ENCODE measurements at regions not wholly inside any gene's neighbourhood (a gene's known extent, or its start where the extent isn't known, plus 50 kb on each side); places are given as distances from the start of the nearest gene placed in this dataset.

DNA sequence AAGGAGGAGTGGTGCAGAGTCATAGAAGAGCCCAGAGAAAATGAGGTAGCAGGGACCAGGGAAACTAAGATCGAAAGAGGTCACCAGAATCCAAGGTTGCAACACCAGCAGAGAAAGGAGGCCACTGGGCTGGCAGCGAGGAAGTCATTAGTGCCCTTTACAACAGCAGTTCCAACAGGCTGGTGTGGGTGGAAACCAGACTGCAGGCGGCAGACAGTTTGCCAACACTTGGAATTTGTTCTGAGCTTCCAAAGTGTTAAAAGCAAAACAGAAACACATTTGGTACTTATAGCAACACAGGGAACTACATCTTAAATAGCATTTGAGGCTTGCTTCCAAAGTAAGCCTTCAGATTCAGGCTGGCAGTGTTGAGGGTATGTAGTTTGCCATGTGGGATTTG, 95.2 kb upstream of the PWP1 start:
- no peak for TF ChIP-seq TAF1 (IDR thresholded peaks at IDR 0.05; ENCODE audit: low read depth)
- TF ChIP-seq YY1 (IDR thresholded peaks at IDR 0.05; ENCODE audit: low read depth): no peak
- no peak for TF ChIP-seq CEBPB (IDR thresholded peaks at IDR 0.05)
- TF ChIP-seq, protein P1, sequence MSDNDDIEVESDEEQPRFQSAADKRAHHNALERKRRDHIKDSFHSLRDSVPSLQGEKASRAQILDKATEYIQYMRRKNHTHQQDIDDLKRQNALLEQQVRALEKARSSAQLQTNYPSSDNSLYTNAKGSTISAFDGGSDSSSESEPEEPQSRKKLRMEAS (IDR thresholded peaks at IDR 0.05): no peak
- TF ChIP-seq EP300 (IDR thresholded peaks at IDR 0.05; ENCODE audit: borderline replicate concordance): no peak
- TF ChIP-seq RAD21 (IDR thresholded peaks at IDR 0.05; ENCODE audit: low read depth): no peak
- TF ChIP-seq FOXM1 (IDR thresholded peaks at IDR 0.05; ENCODE audit: borderline replicate concordance, low read depth): no peak
- TF ChIP-seq EGR1 (IDR thresholded peaks at IDR 0.05): no peak
- TF ChIP-seq TEAD4 (IDR thresholded peaks at IDR 0.05): no peak
- TF ChIP-seq, protein P2, sequence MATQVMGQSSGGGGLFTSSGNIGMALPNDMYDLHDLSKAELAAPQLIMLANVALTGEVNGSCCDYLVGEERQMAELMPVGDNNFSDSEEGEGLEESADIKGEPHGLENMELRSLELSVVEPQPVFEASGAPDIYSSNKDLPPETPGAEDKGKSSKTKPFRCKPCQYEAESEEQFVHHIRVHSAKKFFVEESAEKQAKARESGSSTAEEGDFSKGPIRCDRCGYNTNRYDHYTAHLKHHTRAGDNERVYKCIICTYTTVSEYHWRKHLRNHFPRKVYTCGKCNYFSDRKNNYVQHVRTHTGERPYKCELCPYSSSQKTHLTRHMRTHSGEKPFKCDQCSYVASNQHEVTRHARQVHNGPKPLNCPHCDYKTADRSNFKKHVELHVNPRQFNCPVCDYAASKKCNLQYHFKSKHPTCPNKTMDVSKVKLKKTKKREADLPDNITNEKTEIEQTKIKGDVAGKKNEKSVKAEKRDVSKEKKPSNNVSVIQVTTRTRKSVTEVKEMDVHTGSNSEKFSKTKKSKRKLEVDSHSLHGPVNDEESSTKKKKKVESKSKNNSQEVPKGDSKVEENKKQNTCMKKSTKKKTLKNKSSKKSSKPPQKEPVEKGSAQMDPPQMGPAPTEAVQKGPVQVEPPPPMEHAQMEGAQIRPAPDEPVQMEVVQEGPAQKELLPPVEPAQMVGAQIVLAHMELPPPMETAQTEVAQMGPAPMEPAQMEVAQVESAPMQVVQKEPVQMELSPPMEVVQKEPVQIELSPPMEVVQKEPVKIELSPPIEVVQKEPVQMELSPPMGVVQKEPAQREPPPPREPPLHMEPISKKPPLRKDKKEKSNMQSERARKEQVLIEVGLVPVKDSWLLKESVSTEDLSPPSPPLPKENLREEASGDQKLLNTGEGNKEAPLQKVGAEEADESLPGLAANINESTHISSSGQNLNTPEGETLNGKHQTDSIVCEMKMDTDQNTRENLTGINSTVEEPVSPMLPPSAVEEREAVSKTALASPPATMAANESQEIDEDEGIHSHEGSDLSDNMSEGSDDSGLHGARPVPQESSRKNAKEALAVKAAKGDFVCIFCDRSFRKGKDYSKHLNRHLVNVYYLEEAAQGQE (IDR thresholded peaks at IDR 0.05; ENCODE audit: low read depth): no peak
- TF ChIP-seq, protein P3, sequence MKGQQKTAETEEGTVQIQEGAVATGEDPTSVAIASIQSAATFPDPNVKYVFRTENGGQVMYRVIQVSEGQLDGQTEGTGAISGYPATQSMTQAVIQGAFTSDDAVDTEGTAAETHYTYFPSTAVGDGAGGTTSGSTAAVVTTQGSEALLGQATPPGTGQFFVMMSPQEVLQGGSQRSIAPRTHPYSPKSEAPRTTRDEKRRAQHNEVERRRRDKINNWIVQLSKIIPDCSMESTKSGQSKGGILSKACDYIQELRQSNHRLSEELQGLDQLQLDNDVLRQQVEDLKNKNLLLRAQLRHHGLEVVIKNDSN (IDR thresholded peaks at IDR 0.05): no peak
- TF ChIP-seq NFIC (IDR thresholded peaks at IDR 0.05): no peak
- no peak for TF ChIP-seq TCF12 (IDR thresholded peaks at IDR 0.05; ENCODE audit: low read depth)
- no peak for TF ChIP-seq CREB1 (IDR thresholded peaks at IDR 0.05; ENCODE audit: low read depth)
- no peak for TF ChIP-seq ZBTB7A (IDR thresholded peaks at IDR 0.05; ENCODE audit: low read depth)

DNA sequence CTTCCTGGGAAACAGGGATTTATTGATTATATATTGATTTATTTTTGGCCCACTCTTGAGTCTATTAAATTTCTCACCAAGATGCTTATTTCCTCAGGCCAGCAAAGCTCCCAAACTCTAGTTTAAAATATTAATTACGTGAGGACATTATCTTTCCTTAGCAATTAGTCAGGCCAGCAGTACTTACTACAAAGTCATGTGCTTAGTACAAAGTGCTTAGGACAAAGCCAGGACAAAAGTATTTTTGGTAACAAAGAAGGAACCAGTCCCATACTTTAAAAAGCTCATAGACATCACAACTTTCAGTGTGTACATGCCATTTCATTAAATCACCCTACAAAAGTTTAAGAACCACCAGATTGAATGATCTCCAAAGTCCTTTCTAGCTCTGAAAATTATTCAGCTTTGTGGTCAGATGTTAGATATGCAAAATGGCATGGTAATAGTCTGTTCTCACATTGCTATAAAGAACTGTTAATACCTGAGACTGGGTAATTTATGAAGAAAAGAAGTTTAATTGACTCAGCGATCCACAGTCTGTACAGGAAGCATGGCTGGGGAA, 94.7 kb upstream of the PWP1 start:
- TF ChIP-seq CREB1 (IDR thresholded peaks at IDR 0.05; ENCODE audit: low read depth) (no peak), TEAD4 (IDR thresholded peaks at IDR 0.05) (no peak), CEBPB (IDR thresholded peaks at IDR 0.05) (no peak), TCF12 (IDR thresholded peaks at IDR 0.05; ENCODE audit: low read depth) (no peak), RAD21 (IDR thresholded peaks at IDR 0.05; ENCODE audit: low read depth) (no peak)
- TF ChIP-seq, protein P2 (IDR thresholded peaks at IDR 0.05; ENCODE audit: low read depth): no peak

DNA sequence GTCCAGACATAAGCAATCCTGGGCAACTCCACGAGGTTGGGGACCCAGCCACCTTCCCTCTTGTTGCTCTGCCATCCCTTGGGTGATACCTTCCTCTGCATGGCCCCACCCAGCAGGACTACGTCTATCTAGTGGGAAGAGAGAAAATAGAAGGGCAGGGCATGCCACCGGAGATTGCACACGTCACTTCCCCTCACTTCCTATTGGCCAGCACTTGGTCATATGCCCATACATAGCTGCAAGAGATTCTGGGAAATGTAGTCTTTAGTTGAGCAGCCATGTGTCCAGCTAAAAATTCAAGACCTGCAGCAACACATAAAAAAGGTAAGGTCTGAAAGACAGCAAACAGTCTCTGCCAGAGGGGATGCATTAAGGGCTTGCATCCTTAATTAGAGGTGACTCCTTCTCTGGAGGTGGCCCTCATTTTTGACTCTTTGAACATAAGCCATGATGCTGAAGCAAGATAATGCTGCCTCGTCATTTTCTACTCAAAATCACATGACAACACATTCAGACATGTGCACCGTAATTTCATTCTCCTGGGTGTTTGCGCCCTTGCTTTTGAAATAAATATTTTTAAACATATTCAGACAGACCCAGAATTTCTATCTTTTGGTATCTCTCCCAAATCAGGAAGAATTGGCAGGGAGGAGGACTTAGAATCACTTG, 91.8 kb upstream of the PWP1 start:
- TF ChIP-seq, protein P2 (IDR thresholded peaks at IDR 0.05; ENCODE audit: low read depth): no peak
- TF ChIP-seq, protein P3 (IDR thresholded peaks at IDR 0.05): peak; percentile 91
- no peak for TF ChIP-seq ZBTB7A (IDR thresholded peaks at IDR 0.05; ENCODE audit: low read depth)
- TF ChIP-seq CEBPB (IDR thresholded peaks at IDR 0.05): no peak
- no peak for TF ChIP-seq TEAD4 (IDR thresholded peaks at IDR 0.05)
- TF ChIP-seq RAD21 (IDR thresholded peaks at IDR 0.05; ENCODE audit: low read depth): no peak
- TF ChIP-seq, protein P1 (IDR thresholded peaks at IDR 0.05): no peak
- no peak for TF ChIP-seq EP300 (IDR thresholded peaks at IDR 0.05; ENCODE audit: borderline replicate concordance)

DNA sequence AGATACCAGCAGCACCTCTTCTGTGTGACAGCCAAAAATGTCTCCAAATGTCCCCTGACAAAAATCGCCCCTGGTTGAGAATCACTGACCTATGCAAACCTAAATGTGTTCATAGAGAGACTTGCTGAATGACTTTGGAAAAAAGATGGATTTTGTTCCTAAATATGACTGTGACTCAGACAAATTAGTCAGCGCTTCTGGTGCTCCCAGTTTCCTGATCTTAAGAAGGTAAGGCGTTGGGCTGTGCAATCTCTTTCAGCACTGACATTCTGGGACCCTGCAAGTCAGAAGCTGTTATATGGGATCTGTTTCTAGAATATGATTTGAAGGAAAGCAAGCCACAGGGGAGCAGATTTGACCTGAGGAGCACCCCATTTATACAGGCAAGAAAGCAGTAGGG, 90.6 kb upstream of the PWP1 start:
- no peak for TF ChIP-seq NFIC (IDR thresholded peaks at IDR 0.05)
- TF ChIP-seq ZBTB7A (IDR thresholded peaks at IDR 0.05; ENCODE audit: low read depth): no peak
- TF ChIP-seq, protein P2 (IDR thresholded peaks at IDR 0.05; ENCODE audit: low read depth): no peak
- TF ChIP-seq, protein P3 (IDR thresholded peaks at IDR 0.05): no peak
- no peak for TF ChIP-seq YY1 (IDR thresholded peaks at IDR 0.05; ENCODE audit: low read depth)
- TF ChIP-seq, protein P1 (IDR thresholded peaks at IDR 0.05): no peak
- no peak for TF ChIP-seq TAF1 (IDR thresholded peaks at IDR 0.05; ENCODE audit: low read depth)
- no peak for TF ChIP-seq CEBPB (IDR thresholded peaks at IDR 0.05)
- TF ChIP-seq EGR1 (IDR thresholded peaks at IDR 0.05): no peak
- TF ChIP-seq FOXM1 (IDR thresholded peaks at IDR 0.05; ENCODE audit: borderline replicate concordance, low read depth): no peak

Measured in Ishikawa (cell line).